Fibroblast of villous mesenchyme (primary cell): ENCODE measurements at regions not wholly inside any gene's neighbourhood (a gene's known extent, or its start where the extent isn't known, plus 50 kb on each side); places are given as distances from the start of the nearest gene placed in this dataset.

Experiments
- DNase-seq: peaks from one replicate; pipeline ENCODE4 v3.0.0-alpha.2; 2010; ENCODE audit warnings: low read depth
- H3K4me3 ChIP-seq: 2 replicates; pipeline ENCODE4 v1.5.1; 2011; ENCODE audit warnings: low read depth, mild to moderate bottlenecking, low read length
- TF ChIP-seq, protein P1 (sequence below): IDR thresholded peaks from 2 replicates; pipeline ENCODE4 v1.5.1; 2012; ENCODE audit warnings: low read depth, mild to moderate bottlenecking, low read length; ENCODE audit not compliant: insufficient read depth

DNA sequence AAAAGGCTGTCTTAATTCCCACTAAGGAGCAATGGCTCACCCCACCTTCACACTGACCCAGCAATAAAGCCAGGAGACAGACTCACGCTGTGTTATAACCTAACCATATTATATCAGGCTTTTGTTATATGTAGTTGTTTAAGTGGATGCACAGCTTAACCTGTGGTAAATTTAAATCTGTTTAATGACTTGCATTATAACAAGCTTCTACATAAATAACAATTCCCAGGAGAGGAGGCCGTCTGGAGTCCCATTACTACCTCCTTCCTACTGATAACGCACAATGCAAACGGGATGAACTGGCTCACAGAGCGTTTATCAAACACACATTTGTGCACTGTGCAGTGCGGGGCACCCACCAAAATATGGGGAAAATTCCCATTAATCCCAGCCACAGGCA, 102.1 kb upstream of the MGMT start:
- TF ChIP-seq, protein P1, sequence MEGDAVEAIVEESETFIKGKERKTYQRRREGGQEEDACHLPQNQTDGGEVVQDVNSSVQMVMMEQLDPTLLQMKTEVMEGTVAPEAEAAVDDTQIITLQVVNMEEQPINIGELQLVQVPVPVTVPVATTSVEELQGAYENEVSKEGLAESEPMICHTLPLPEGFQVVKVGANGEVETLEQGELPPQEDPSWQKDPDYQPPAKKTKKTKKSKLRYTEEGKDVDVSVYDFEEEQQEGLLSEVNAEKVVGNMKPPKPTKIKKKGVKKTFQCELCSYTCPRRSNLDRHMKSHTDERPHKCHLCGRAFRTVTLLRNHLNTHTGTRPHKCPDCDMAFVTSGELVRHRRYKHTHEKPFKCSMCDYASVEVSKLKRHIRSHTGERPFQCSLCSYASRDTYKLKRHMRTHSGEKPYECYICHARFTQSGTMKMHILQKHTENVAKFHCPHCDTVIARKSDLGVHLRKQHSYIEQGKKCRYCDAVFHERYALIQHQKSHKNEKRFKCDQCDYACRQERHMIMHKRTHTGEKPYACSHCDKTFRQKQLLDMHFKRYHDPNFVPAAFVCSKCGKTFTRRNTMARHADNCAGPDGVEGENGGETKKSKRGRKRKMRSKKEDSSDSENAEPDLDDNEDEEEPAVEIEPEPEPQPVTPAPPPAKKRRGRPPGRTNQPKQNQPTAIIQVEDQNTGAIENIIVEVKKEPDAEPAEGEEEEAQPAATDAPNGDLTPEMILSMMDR: no peak
- no peak for DNase-seq
- H3K4me3 ChIP-seq: no peak overlapping the region

DNA sequence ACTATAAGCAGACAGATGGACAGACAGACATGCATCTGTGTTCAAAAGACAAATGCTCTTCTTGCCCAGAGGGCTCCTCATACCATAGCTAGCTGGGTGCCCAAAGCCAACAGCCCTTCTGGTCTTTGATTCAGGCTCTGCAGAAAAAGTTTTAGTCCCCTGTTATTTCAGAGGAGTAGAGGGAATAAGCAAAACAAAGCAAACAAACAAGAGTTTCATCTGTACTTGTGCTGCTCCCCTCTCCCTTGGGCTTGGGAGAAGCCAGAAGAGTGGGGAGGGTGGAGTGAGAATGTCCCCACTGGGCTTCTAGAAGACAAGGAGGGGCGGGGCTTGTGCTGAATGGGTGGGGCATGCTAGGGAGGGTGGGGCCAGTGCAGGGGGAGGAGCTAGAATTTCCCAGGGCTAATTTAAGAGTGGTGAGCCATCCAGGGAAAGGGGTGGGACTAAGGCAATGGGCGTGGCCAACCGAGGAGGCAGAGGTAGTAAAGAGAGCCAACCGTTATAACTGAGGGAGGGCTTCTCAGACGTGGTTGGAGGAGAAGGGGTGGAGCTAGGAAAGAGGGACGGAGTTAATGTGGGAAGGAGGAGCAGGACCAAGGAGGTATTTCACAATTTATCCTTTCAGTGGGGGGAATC, 101.2 kb upstream of the MGMT start:
- DNase-seq: no peak
- no peak overlapping the region for H3K4me3 ChIP-seq
- TF ChIP-seq, protein P1: no peak

DNA sequence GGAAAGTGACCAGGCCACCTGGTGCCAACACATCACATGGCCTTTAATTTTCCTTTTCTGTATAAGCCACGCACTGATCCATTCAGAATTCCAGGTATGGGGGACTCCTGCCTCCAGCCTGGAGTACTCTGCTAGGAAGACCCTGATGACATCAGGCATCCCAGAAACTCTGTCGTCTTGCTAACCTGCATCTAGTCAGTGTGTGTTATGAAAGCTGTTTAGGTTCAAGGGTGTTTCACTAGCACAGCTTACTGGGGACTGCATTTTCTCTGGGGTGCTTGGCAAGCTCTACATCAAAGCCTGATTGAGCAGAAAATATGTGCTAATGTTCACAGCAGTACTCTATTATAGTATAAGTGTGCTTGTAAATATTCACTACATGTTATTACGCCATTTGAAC, 100.6 kb upstream of the MGMT start:
- TF ChIP-seq, protein P1: no peak
- H3K4me3 ChIP-seq: no peak overlapping the region
- no peak for DNase-seq

DNA sequence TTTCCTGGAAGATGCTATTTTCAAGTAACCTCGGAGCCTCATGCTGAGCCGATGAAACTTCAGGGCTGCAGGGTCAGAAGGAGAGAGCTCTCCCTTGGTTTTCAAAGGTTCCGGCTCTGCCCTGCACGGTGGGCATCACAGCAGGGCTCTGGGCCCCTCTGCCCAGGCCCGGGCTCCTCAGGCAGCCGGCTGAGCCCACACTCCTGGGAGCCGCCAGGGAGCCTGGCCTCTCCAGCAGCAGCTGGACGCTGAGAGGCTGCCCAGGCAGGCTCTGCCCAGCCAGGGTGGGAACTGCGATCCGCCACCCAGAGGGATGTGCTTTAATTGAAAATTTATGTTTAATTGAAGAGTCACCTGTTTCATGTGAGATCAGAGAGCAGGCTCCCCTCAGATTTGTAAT, 97.5 kb upstream of the MGMT start:
- no peak for DNase-seq
- TF ChIP-seq, protein P1: no peak
- H3K4me3 ChIP-seq: no peak overlapping the region

DNA sequence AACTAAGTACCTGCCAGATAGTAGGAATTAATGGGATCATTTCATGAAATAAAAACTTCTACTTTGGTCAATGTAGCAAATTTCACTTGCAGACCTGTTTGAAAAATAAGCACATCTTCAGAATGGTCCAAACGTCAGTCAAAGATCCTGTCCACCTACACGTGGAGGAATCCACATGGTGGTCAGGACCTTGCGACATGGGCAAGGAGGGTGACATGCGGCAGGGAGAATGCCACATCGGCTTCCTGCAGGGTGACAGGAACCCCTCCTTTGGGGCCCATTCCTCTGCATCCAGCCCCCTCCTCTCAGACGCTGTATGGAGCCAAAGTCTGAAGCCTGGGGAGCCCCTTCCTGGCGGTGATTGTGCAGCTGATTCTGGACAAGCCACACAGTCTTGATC, 95.5 kb upstream of the MGMT start:
- no peak for DNase-seq
- TF ChIP-seq, protein P1: no peak
- no peak overlapping the region for H3K4me3 ChIP-seq

DNA sequence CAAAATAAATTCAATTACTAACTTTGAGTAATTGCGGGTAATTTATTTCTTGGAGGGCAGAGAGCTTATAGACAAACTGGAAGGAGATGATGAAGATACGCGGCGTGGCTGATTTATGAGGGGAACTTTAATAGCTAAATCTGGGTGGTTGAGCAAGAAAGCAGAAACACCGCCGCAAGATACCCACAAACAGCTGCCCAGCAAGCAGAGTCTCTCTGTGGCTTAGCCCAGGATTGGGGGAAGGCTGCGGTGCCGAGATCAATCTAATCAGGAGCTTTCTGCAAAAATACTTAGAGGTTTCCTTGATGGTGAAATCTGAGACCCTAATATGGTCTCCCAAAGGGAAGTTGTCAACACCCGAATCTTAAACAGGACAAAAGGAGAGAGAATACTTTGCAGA, 94.9 kb upstream of the MGMT start:
- TF ChIP-seq, protein P1: no peak
- no peak for DNase-seq
- H3K4me3 ChIP-seq: no peak overlapping the region

DNA sequence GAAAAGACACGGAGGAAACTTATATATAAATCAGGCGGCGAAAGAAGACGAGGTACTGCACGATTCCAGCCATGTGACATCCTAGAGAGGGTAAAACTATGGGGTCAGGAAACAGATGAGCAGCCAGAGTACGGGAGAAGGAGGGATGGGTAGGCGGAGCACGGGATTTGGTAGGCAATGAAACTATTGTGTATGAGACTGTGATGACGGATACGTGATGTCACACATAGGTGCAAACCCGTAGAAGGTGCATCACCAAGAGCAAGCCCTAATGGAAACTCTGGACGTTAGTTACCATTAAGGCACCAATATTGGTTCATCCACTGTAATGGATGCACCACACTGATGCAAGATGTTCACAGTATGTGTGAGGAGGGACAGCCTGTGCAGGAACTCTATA, 93.8 kb upstream of the MGMT start:
- DNase-seq: no peak
- TF ChIP-seq, protein P1: no peak
- no peak overlapping the region for H3K4me3 ChIP-seq
